MM.1S (cell line): ENCODE measurements at regions not wholly inside any gene's neighbourhood (a gene's known extent, or its start where the extent isn't known, plus 50 kb on each side); places are given as distances from the start of the nearest gene placed in this dataset.

Source experiments
- DNase-seq: peaks from one replicate; pipeline ENCODE4 v3.0.0-alpha.2; 2015
- H2AFZ ChIP-seq: fragments of 300-600 bp; sonication (generic); 2 replicates; pipeline ENCODE4 v1.6.0; 2016; ENCODE audit warnings: antibody characterized with exemption, low read length
- H3F3A ChIP-seq: fragments of 300-600 bp; sonication (generic); 2 replicates; pipeline ENCODE4 v1.6.1; 2016; ENCODE audit warnings: mild to moderate bottlenecking, antibody characterized with exemption, low read length, moderate library complexity, mixed read lengths; ENCODE audit not compliant: insufficient read depth
- H3K27ac ChIP-seq: fragments of 300-600 bp; sonication (generic); 2 replicates; pipeline ENCODE4 v1.5.1; 2016; ENCODE audit warnings: mild to moderate bottlenecking, low read length
- H3K27me3 ChIP-seq: fragments of 300-600 bp; sonication (generic); replicated peaks from 2 replicates; pipeline ENCODE4 v1.6.0; 2016; ENCODE audit warnings: low read length; ENCODE audit not compliant: insufficient read depth
- H3K36me3 ChIP-seq: fragments of 300-600 bp; sonication (generic); replicated peaks from 2 replicates; pipeline ENCODE4 v1.6.1; 2016; ENCODE audit warnings: mild to moderate bottlenecking, low read length, mixed read lengths; ENCODE audit not compliant: insufficient read depth
- H3K4me1 ChIP-seq: fragments of 300-600 bp; sonication (generic); 2 replicates; pipeline ENCODE4 v1.6.1; 2016; ENCODE audit warnings: low read length, mixed read lengths
- H3K4me2 ChIP-seq: fragments of 300-600 bp; sonication (generic); 2 replicates; pipeline ENCODE4 v1.6.0; 2016; ENCODE audit warnings: low read depth, low read length
- H3K4me3 ChIP-seq: fragments of 300-600 bp; sonication (generic); 2 replicates; pipeline ENCODE4 v1.5.1; 2016; ENCODE audit warnings: low read length, mixed read lengths
- H3K79me2 ChIP-seq: fragments of 300-600 bp; sonication (generic); 2 replicates; pipeline ENCODE4 v1.6.1; 2016; ENCODE audit warnings: mixed run types, low read length, mixed read lengths
- H3K9ac ChIP-seq: fragments of 300-600 bp; sonication (generic); 2 replicates; pipeline ENCODE4 v1.6.1; 2016; ENCODE audit warnings: low read length, mixed read lengths
- H3K9me2 ChIP-seq: fragments of 300-600 bp; sonication (generic); replicated peaks from 2 replicates; pipeline ENCODE4 v1.6.1; 2016; ENCODE audit warnings: mild to moderate bottlenecking, low read length, mixed read lengths; ENCODE audit not compliant: insufficient read depth
- H3K9me3 ChIP-seq: fragments of 300-600 bp; sonication (generic); replicated peaks from 2 replicates; pipeline ENCODE4 v1.6.1; 2016; ENCODE audit warnings: mild to moderate bottlenecking, low read length, mixed read lengths; ENCODE audit not compliant: insufficient read depth
- H4K20me1 ChIP-seq: fragments of 300-600 bp; sonication (generic); 2 replicates; pipeline ENCODE4 v1.6.1; 2016; ENCODE audit warnings: mild to moderate bottlenecking, low read length, moderate library complexity, mixed read lengths; ENCODE audit not compliant: insufficient read depth
- EZH2 ChIP-seq: fragments of 300-600 bp; sonication (generic); optimal IDR thresholded peaks from 2 replicates; pipeline ENCODE3; 2017; ENCODE audit warnings: low read depth, mild to moderate bottlenecking, antibody characterized with exemption, low read length, mixed read lengths
- EZH2phosphoT487 ChIP-seq: fragments of 300-600 bp; sonication (generic); IDR thresholded peaks from 2 replicates; pipeline ENCODE4 v1.6.1; 2018; ENCODE audit warnings: antibody characterized with exemption, low read length
- TF ChIP-seq, protein P1 (sequence below): fragments of 300-600 bp; sonication (generic); IDR thresholded peaks from 2 replicates; pipeline ENCODE4 v1.5.1; 2016; ENCODE audit warnings: antibody characterized with exemption, low read length, mixed read lengths

GRCh38 chrX:27222661-27223060 lies 240.5 kb downstream of the PPP4R3C start:
- no peak overlapping the region for H3K4me3 ChIP-seq
- H3K9ac ChIP-seq = no peak overlapping the region
- no peak overlapping the region for H2AFZ ChIP-seq
- H3K27ac ChIP-seq = no peak overlapping the region
- H3K4me2 ChIP-seq = no peak overlapping the region
- H3K79me2 ChIP-seq = no peaks in the 10 kb centered on the region
- H3K36me3 ChIP-seq = no peaks in the 10 kb centered on the region
- no peak for TF ChIP-seq EZH2
- no peak for TF ChIP-seq EZH2phosphoT487
- TF ChIP-seq, protein P1, sequence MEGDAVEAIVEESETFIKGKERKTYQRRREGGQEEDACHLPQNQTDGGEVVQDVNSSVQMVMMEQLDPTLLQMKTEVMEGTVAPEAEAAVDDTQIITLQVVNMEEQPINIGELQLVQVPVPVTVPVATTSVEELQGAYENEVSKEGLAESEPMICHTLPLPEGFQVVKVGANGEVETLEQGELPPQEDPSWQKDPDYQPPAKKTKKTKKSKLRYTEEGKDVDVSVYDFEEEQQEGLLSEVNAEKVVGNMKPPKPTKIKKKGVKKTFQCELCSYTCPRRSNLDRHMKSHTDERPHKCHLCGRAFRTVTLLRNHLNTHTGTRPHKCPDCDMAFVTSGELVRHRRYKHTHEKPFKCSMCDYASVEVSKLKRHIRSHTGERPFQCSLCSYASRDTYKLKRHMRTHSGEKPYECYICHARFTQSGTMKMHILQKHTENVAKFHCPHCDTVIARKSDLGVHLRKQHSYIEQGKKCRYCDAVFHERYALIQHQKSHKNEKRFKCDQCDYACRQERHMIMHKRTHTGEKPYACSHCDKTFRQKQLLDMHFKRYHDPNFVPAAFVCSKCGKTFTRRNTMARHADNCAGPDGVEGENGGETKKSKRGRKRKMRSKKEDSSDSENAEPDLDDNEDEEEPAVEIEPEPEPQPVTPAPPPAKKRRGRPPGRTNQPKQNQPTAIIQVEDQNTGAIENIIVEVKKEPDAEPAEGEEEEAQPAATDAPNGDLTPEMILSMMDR = no peak
- H4K20me1 ChIP-seq = no peaks in the 10 kb centered on the region
- H3F3A ChIP-seq = no peaks in the 10 kb centered on the region
- H3K27me3 ChIP-seq = no peaks in the 10 kb centered on the region
- no peaks in the 10 kb centered on the region for H3K4me1 ChIP-seq
- DNase-seq = no peak
- no peaks in the 10 kb centered on the region for H3K9me2 ChIP-seq
- H3K9me3 ChIP-seq = no peaks in the 10 kb centered on the region

DNA sequence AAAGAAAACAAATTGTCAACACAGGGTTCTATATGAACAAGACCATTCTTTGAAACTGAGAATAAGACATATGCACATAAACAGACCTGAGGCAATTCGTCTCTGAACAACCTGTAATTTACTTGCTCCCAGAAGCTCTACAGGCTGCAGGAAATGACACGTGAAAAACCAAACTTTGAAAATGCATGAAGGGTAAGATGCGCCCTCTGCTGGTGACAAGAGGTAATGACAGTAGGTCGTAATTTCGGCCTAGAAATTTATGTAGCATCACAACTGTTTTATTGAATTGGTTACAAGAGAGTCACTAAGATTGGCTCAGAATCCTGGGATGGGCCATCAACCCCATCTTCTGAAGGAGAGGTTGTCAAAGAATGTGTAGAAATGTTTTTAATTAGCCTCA lies 276.5 kb downstream of the PPP4R3C start:
- H3K4me1 ChIP-seq = no peaks in the 10 kb centered on the region
- H3K9me3 ChIP-seq = no peaks in the 10 kb centered on the region
- no peaks in the 10 kb centered on the region for H3K27me3 ChIP-seq
- 0 out of 2 replicates have a peak overlapping the region, but pooled peaks have one; percentile 26 for H2AFZ ChIP-seq
- no peaks in the 10 kb centered on the region for H3F3A ChIP-seq
- H3K9me2 ChIP-seq = no peaks in the 10 kb centered on the region
- no peaks in the 10 kb centered on the region for H3K79me2 ChIP-seq
- no peak overlapping the region for H3K4me2 ChIP-seq
- H3K36me3 ChIP-seq = no peaks in the 10 kb centered on the region
- no peaks in the 10 kb centered on the region for H4K20me1 ChIP-seq
- H3K27ac ChIP-seq = no peak overlapping the region
- H3K9ac ChIP-seq = no peak overlapping the region
- DNase-seq = peak; percentile 43
- H3K4me3 ChIP-seq = no peak overlapping the region
- TF ChIP-seq, protein P1 = peak; percentile 70
- TF ChIP-seq EZH2 = no peak
- TF ChIP-seq EZH2phosphoT487 = no peak

DNA sequence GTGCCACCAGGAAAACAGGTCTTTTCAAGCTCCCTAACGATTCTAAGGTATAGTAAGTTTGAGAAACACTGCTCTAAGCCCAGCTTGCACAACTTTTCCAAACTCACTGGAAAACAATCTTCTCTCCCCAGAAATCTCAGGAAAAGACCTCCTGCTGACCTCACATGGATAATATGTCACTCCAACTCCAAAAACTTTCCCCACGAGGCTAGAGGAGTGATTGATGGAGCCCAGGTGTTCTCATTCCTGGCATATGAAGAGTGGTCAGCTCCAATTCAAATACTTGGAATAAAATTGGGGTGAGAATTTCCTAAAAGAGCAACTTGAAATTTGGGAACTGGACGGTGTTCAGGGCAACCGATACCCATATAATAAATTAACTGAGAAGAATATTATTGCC lies 299.9 kb downstream of the PPP4R3C start:
- TF ChIP-seq, protein P1 = no peak
- TF ChIP-seq EZH2 = no peak
- no peak for TF ChIP-seq EZH2phosphoT487
- no peaks in the 10 kb centered on the region for H3K36me3 ChIP-seq

More for the DNA sequence above, 299.9 kb downstream of the PPP4R3C start:
- Histone ChIP-seq H4K20me1 (no peaks in the 10 kb centered on the region), H3K4me3 (no peak overlapping the region), H3K79me2 (no peaks in the 10 kb centered on the region), H2AFZ (no peak overlapping the region), H3K27ac (no peak overlapping the region), H3K9ac (no peak overlapping the region), H3F3A (no peaks in the 10 kb centered on the region), H3K9me3 (no peaks in the 10 kb centered on the region), H3K9me2 (no peaks in the 10 kb centered on the region), H3K27me3 (no peaks in the 10 kb centered on the region), H3K4me2 (no peak overlapping the region), H3K4me1 (no peaks in the 10 kb centered on the region)
- DNase-seq = no peak
